Inferior parietal cortex (tissue), 1 donor: ENCODE measurements at regions not wholly inside any gene's neighbourhood (a gene's known extent, or its start where the extent isn't known, plus 50 kb on each side); places are given as distances from the start of the nearest gene placed in this dataset.
"Not testable (repeated sequence)": the region's sequence is repeated elsewhere in the genome, so short reads cannot be mapped to it uniquely, and the experiment has no call there.

Experiments used
- DNase-seq: peaks from one replicate; pipeline ENCODE4 v3.0.0-alpha.2; 2016; ENCODE audit errors: extremely low spot score

DNA sequence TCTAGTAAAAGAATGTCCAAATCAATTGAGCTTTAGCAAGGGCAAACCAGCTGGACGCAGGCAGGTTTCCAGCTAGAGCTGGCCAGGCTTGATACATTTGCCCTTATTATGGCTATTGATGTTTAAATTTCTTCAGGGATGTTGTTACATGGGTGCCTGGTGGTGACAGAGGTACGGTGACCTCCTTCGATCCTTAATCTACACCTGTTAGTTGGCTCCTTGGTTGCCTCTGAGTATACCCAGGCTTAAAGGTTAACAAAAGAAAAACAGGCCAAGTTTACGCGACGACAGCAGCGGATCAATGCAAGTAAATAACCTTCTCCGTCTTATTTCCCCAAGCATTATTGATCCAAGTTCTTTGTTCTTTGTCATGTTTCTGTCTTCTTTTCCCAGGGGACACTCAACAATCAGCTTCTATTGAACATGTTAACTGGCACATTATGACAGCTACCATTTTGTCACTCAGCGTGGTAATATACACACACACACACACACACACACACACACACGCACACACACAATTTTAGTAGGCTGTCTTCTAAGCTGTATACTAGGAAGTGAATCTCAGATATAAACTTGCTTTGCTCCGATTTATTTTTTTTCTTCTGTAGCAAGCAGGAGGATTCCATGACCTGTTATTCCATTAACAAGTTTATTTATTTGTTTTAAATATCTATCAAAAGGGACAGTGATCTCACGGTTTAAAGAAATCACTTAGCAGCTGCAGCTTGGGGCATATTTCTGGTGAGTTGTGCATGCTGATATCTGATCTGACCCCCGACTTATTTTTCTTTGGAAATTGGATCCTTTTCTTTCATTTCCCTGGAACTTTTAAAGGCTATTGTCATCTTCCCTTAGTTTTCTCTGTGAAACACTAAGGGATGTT lies 844.7 kb downstream of the MCTP2 start:
- DNase-seq = no peak

DNA sequence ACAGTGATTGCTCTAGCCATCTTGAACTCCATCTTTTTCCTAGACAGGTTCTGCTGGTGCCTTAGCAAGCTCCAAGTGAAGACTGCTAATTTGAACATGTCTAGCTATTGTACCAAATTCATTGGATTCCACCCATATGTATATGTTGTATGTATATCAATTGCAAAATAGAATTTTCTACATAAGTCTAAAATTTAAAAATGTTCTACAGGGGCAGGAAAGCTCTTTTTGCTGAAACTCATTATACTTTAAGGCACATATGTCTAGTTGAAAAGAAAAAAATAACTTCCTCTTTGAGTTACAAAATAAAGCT lies 845.3 kb downstream of the MCTP2 start:
- DNase-seq = no peak

DNA sequence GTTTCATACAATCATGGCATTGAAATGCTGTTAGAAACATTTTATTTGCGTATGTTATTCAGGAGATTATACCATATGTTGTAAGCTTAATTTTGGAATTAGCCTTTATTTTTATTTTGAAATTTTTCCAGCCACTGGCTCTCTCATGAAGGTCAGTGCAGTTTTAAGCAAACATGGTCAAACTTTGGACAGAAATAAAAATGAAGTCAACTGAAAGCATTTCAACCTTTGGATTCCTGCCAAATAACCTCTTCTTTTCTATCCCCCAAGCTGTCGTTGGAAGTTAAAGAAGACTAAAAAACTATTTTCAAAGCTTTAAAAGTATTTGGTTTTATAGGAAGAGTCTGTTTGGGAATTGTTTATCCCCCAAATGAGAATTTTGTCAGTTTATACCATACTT lies 846.6 kb downstream of the MCTP2 start:
- no peak for DNase-seq

DNA sequence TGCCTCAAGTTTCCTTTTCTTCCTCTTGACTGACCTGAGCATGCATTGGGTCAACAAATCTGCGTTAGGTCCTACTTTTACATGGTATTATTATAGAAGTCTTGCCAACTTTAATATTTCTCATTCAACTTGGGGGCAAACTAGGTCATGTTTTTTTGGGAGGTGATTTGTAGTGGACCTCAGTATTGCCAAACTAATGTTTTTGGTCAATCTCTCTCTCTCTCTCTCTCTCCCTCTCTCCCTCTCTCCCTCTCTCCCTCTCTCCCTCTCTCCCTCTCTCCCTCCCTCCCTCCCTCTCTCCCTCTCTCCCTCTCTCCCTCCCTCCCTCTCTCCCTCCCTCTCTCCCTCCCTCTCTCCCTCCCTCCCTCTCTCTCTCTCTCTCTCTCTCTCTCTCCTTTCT lies 848.9 kb downstream of the MCTP2 start:
- not testable (repeated sequence) for DNase-seq

DNA sequence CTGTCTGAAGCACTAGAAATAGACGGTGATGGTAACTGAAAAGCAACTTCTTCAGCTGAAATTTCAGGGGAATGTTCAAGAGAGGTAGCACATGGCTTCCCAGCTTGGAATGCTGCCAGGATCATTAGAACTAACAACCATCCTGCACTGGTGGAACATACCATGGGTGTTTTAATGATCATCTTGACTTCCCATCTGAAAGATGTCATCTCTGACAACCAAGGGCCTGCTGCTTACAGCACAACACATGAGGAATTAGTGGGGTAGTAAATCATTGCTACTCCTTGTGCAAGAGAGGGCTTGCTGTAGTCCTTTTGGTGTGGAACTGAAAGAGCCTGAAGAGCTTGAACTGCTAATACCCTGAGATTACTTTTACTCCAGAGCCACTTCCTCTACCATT lies 853.7 kb downstream of the MCTP2 start:
- no peak for DNase-seq

DNA sequence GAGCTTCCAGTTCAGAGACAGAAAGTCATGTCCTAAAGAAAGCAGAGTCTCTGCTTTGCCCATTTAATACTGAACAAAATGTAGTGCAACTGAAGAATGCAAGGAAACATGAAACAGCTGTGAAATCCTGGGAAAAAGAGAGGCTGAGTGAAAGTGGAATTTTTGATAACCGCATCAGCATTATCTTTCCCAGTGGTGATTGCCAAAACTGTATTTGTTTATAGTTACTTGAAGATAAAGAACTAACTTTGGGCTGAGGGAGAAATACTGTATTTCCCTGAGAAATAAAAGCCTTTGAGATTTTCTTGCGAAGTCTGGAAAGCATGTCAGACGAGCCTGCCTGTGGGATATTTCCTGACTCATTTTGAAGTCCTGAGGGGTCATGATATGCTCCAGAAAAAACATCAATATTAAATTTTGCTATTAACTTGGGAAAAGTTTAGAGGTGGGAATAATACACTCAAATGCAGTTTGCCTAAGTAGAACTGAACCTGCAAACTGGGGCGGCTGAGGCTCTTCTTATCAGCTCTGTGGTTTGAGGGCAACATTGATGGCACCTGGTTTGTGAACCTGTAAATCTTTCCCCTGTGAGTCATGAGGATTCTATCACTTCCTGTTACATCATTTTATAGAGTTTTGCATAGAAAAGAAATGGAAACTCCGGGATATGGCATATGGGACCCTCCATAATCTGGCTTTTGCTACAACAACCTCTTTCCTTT lies 855.3 kb downstream of the MCTP2 start:
- no peak for DNase-seq

DNA sequence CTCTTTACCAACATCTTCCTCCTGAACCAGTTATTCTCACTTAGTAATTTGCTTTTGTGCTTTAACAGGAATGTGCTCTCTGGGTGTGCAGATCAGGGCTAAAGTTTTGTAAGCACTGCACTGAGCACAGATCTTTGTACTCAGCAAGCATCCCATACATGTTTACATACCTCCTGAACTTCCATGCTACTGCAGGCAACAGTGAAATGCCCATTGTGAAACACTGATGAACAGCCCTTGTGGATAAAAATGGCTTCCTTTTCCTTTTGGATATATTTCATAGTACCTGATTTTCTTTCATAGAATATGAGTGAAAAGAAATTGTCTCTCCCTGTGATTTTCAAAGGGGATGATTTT lies 855.9 kb downstream of the MCTP2 start:
- no peak for DNase-seq

DNA sequence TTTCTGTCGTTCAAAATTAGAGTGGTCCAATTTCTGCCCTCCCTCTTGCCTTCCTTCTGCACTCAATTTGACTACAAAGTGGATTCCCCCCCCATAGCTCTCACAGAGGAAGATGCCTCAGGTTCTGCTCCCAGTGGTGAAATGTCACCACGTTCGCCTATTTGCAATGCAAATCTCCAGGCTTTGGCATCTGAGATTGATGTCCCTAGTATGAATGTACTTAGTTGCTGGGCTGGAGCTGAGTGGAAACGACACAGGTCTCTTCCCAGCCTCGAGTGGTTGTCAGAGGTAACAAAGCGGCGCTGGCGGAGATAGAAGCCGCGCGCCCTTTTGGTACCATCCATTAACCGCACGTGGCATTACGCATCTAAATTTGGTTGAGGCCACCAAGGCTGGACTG lies 860.1 kb downstream of the MCTP2 start:
- no peak for DNase-seq

DNA sequence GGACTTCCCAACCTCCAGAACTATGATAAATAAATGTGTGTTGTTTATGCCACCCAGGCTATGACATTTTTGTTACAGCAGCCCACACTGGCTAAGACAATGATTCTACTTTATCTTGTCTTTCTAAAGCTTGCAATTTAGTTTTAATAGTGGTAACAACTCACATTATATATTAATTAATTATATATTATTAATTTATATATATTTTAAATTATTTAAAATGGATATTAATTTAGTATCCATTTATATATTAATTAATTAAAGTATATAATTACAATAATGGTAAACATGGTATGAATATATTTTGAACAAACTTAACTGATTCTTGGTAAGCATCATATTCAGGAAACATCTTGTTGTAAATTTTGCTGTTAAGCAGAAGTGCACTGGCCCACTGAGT lies 863.9 kb downstream of the MCTP2 start:
- DNase-seq = no peak

DNA sequence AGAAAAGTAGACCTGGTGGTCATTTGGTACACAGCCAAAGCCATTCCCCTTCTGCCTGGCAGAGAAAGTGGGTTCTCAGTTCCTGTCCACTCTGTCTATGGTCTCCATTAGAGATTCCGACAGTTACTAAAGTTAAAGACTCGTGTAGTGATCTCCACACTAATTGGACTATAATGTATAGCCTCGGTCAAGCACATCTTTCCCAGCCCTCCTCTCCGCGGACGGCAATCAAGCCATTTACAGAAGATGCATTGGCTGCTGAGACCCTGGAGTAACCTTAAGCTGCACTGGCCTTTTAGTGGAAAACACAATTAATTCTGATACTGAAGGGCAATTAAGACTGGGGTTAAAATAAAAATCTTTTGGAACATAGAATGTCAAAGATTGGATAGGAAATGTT lies 865.3 kb downstream of the MCTP2 start:
- DNase-seq = no peak

DNA sequence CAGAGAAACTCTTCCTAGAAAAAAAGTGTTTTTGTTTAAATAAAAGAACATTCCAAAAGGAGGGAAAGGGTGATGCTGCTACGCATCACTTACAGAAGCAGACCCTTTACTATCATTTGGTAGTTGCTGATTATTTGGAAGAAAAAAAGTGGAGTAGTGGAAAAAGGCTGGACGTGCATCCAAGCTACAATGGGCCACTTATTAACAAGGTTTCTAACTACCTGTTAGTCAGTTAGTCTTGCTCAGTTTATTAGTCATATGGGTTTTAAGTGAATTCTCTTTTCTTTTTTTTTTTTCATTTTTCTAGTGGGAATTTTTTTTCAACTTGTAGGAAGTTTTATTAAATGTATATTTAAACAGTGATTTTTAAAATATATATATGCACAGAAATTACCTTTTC lies 866.0 kb downstream of the MCTP2 start:
- DNase-seq = no peak

DNA sequence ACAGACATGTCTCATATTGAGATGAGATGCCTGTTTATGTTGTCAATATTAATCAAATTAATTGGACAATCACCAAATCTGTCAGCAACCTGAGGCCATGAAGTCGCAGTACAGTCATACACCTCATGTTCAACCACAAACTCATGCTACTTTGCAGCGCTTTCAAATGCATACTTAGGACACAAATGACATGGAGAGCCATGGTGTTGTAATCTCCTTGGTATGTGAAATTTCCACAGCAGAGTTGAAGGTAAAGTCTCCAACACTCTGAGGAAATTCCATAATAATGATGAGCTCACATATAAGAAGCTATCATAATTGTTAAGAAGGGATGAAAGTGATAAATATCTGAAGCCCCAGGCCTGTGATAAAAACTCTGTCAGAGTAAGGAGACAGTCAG lies 873.9 kb downstream of the MCTP2 start:
- no peak for DNase-seq

DNA sequence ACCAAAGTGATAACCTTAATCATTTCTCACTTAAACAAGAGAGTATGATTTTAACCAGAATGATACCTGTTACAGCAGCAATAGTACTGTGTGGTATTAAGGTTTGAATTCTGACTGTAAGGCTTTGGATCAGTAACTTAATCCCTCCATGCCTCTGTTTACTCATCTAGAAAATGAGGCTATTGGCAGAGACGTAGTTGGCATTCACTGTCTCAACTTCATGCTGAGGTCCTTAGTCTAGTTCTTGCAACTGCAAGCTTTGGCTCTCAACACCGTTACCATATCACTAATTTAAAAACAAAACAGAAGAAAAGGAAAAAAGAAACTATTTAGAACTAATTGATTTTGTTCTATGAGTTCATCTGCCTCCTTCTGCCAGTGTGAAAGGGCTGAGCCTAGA lies 875.4 kb downstream of the MCTP2 start:
- no peak for DNase-seq

DNA sequence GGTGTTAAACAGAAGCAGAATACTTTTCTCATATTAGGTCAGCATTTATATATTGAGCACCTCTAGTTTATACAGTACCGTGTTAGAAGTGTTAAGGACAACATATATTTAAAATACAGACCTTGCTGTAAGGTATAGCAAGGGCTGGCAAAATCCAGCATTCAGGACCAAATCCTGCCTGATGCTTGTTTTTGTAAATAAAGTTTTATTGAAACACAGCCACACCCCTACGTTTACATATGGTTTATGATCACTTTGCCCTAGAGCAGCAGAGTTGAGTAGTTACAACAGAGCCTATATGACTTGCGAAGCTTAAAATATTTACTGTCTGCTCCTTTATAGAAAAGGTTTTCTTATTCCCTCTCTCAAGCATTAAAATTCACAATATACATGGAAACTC lies 877.3 kb downstream of the MCTP2 start:
- no peak for DNase-seq

DNA sequence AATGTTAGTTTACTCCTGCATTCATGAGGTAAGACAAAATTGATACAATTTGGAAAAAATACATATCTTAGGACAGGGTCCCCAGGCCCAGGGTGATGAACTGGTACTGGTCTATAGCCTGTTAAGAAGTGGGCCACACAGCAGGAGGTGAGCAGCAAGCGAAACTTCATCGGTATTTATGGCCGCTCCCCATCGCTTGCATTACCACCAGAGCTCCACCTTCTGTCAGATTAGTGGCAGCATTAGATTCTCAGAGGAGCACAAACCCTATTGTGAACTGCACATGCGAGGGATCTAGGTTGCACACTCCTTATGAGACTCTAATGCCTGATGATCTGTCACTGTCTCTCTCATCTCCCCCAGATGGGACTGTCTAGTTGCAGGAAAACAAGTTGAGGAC lies 880.6 kb downstream of the MCTP2 start:
- no peak for DNase-seq

DNA sequence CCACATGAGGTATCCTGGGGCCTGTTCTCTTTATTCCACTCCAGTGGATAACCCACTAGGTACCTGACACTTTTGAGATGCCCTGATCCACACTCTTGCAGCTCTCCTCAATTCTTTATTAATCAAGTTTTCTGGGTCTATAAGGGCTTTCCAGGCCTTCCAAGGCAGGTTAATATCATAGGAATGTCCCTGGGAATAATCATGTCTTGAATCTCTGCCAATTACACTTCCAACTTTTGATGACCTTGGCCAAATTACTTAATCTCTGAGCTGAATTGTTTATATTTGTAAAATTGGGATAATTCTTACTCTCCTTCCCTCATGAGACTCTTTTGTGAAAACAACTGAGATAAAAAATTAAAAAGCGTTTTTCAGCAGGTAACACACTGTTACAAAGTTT lies 881.7 kb downstream of the MCTP2 start:
- DNase-seq = no peak

DNA sequence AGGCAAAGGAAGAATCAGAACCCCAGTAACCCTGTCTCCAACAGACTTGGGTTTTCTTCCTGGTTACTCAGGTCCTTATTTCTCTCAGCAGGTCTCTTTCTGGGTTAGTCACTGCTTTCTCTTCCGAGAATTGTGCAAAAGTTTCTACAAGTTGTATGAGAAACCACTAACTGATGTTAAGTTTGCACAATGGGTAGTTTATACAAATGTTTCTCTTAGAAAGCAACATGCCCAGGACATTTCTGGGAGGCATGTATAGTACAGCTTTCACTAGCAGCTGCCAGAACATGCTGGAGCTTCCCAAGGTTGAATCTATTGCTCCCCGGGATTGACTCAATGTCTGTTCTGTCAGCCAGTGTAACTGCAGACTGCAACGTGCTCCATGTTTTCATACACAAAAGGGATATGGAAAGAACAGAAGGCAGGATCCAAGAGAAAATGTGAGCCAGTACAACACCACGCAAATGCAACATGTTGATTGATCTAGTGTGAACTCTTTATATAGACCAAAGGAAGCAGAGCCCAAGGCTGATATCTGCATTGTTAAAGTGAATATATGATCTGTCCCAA lies 887.8 kb downstream of the MCTP2 start:
- DNase-seq = no peak

DNA sequence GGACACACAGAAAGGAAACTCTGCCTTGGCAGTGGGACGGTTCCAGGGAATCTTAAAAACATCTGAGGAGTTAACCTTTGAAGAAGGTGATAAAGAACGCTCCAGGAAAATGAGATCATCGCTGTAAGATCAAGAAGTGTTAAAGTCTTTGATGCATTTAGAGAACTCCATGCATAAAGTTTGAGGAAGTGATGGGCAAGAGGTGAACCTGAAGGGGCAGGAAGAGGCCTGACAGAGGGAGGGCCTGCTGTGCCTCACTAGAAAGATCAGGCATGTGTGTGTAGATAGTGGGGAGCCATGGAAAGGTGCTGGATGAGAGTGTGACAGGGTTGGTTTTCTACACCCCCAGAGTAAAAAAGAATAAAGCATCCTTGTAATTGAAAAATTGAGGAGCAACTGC lies 889.2 kb downstream of the MCTP2 start:
- DNase-seq = no peak

DNA sequence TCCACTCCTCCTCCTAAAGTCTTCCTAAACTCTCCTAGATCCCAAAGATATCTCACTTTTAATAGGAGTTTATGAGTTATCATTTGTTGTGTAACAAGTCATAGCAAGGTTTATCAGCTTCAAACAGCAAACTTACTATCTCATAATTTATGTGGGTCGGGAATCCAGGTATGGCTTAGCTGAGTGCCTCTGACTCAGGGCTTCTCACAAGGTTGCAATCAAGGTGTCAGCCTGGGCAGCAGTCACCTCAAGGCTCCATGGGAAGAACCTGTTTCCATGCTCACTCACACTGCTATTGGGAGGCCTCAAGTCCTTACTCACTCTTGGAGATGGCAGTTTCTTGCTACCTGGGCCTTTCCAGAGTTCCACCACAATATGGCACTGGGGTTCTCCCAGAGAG lies 889.8 kb downstream of the MCTP2 start:
- DNase-seq = no peak

DNA sequence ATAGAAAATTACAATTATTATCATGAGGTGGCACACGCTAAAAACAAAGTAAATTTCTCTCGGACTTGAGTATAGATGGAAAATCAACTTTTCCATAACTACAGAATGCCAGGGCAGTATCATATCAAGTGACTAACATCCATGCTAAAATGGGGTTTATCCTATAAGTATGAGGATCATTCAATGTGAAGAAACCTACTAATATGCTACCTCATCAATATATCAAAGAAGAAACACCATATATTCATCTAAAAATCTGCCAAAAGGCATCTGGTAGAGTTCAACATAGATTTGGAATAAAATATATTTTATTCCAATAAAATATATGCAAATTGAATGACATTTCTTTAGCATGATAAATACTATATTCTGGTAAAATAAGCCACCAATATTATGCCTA lies 894.4 kb downstream of the MCTP2 start:
- no peak for DNase-seq

DNA sequence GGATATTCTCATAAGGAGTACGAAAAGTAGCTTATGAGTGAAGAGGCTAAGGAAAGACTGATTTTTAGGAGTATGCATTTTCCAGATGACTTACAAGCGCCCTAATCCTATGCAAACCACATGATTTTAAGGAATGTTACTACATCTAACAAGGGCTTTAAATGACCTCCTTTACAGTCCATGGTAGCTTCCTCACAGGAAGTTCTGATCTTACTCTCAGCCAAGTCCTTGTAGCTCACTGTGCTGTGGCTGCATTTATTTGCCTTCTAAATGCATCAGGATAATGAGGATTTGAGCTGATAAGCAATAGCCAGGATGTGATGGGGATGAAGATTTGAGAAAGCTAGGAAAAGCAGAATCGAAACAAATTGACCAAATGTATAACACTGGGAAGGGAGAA lies 896.0 kb downstream of the MCTP2 start:
- DNase-seq = no peak

DNA sequence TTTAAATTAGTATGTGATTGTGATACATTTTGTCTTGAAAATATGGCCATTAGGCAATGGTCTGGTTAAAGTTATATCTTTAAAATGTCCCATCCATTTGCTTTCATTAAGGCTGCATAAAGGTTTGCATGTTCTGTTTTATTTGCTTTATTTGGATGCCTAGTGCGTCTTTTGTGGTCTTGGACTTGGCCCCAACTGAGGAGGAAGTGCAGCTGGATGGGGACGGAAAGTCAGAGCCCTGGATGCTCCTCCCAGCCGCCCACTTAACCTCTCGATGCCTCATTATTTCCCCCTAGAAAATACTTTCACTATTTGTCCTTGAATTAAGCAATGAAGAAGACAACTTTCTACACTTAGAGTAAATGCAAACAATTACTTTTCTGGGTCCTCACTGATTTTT lies 898.2 kb downstream of the MCTP2 start:
- no peak for DNase-seq

DNA sequence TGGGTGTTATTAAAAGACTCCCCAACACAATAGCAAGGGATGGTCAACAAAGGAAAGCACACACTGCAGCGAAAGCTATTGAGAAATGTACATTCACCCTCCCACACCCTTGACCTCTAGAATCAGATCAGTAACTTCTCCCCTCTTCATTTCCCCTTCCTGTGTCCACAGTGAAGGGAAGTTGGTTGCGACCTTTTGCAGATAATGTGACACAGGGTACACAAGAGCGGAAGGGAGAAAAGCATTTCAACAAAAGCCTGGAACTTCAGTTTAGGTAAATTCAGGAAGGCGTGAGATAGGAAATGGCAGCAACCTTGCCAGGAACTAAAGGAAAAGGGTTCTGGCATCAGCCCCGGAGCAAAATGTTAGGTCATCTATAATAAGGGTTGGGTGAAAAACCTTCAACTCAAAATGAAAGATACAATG lies 899.8 kb downstream of the MCTP2 start:
- no peak for DNase-seq
